ENCODE measurements at regions not wholly inside any gene's neighbourhood (a gene's known extent, or its start where the extent isn't known, plus 50 kb on each side); places are given as distances from the start of the nearest gene placed in this dataset.

DNA sequence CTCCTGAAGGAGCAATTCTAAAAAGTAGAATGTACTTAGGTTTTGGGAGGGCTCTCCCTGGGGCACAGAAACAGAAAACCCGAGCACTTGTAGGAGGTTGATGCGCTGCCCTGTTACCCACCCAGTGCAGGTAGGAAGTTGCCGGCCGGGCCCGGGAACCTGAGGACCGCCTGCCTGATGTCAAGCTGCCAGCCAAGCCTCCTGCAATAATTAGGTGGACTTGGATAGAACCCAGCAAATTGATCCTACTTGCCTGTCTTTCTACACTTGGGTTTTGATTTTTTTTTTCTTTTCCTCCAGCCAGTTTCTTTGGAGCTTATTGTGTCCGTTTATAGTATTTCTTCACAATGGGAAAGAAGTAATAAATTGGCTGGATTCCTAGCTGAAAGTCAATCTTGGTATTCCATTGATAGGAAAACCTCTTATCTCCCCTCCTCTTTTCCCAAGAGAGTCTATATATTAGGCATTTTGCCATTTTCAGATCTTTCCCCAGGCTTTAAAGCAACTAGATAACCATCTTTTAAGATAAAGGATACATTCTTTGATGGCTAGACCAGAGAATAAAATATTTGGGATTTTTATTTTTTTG is 78.3 kb upstream of the FYN start:
- TF ChIP-seq, protein P1, sequence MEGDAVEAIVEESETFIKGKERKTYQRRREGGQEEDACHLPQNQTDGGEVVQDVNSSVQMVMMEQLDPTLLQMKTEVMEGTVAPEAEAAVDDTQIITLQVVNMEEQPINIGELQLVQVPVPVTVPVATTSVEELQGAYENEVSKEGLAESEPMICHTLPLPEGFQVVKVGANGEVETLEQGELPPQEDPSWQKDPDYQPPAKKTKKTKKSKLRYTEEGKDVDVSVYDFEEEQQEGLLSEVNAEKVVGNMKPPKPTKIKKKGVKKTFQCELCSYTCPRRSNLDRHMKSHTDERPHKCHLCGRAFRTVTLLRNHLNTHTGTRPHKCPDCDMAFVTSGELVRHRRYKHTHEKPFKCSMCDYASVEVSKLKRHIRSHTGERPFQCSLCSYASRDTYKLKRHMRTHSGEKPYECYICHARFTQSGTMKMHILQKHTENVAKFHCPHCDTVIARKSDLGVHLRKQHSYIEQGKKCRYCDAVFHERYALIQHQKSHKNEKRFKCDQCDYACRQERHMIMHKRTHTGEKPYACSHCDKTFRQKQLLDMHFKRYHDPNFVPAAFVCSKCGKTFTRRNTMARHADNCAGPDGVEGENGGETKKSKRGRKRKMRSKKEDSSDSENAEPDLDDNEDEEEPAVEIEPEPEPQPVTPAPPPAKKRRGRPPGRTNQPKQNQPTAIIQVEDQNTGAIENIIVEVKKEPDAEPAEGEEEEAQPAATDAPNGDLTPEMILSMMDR (IDR thresholded peaks at IDR 0.05; ENCODE audit: insufficient read depth, low read length, poor library complexity, severe bottlenecking) = no peak
- TF ChIP-seq EZH2phosphoT487 (conservative IDR thresholded peaks at IDR 0.05; ENCODE audit: low read length) = no peak

Data from SU-DHL-6 (cell line).